ENCODE measurements at regions not wholly inside any gene's neighbourhood (a gene's known extent, or its start where the extent isn't known, plus 50 kb on each side); places are given as distances from the start of the nearest gene placed in this dataset.
"Not testable (repeated sequence)": the region's sequence is repeated elsewhere in the genome, so short reads cannot be mapped to it uniquely, and the experiment has no call there.

DNA sequence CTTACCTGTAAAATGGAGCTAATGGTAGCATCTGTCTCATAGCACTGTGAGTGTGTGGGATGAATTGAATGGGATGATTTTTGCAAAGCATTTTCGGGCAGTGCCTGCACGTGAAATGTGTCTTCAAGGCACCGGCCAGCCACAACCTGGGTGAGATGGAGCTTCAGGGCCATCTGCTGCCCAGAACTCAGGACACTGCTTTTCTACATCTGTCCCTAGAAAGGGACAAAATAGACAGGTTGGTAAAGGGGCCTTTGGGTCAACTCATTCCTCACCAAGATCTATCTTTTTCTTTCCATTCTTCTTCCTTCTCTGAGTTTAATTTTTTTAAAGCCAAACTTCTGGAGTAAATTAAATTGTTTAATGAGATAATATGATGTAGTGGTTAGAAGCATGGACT is 106.5 kb downstream of the UTP18 start:
- Histone ChIP-seq H3K9ac (ENCODE audit: control insufficient read depth, extremely low read depth, insufficient read depth, low read length) (no peak overlapping the region), H3K4me2 (ENCODE audit: control insufficient read depth, extremely low read depth, insufficient read depth, low read depth, low read length) (no peak overlapping the region), H4K20me1 (ENCODE audit: control insufficient read depth, extremely low read depth, insufficient read depth, low read length) (no peaks in the 10 kb centered on the region), H2AFZ (ENCODE audit: control insufficient read depth, low read length) (no peak overlapping the region), H3K9me3 (ENCODE audit: control insufficient read depth, low read depth, low read length) (no peaks in the 10 kb centered on the region), H3K27ac (ENCODE audit: control insufficient read depth, insufficient read depth, low read length) (no peak overlapping the region), H3K4me1 (ENCODE audit: control insufficient read depth, extremely low read depth, insufficient read depth, low read length) (peaks cover 5% of the 10 kb centered on the region), H3K36me3 (ENCODE audit: control insufficient read depth in 2 of 2, extremely low read depth in 1 of 2, insufficient read depth in 2 of 2, low read length in 2 of 2) (no peaks in the 10 kb centered on the region), H3K79me2 (ENCODE audit: control insufficient read depth, insufficient read depth, low read length) (no peaks in the 10 kb centered on the region), H3K27me3 (ENCODE audit: control insufficient read depth, extremely low read depth, insufficient read depth, low read length) (no peaks in the 10 kb centered on the region), H3K9me1 (ENCODE audit: control insufficient read depth, extremely low read depth, insufficient read depth, low read length) (no peaks in the 10 kb centered on the region), H3K4me3 (ENCODE audit: control insufficient read depth in 2 of 3, extremely low read depth in 1 of 3, insufficient read depth in 2 of 3, low read depth in 1 of 3, low read length in 3 of 3) (no peak overlapping the region)
- FAIRE-seq (no peak), DNase-seq (ENCODE audit: low read depth, low spot score) (no peak)
- TF ChIP-seq EZH2 (IDR thresholded peaks at IDR 0.05; ENCODE audit: low read length), result no peak
- TF ChIP-seq, protein P1, sequence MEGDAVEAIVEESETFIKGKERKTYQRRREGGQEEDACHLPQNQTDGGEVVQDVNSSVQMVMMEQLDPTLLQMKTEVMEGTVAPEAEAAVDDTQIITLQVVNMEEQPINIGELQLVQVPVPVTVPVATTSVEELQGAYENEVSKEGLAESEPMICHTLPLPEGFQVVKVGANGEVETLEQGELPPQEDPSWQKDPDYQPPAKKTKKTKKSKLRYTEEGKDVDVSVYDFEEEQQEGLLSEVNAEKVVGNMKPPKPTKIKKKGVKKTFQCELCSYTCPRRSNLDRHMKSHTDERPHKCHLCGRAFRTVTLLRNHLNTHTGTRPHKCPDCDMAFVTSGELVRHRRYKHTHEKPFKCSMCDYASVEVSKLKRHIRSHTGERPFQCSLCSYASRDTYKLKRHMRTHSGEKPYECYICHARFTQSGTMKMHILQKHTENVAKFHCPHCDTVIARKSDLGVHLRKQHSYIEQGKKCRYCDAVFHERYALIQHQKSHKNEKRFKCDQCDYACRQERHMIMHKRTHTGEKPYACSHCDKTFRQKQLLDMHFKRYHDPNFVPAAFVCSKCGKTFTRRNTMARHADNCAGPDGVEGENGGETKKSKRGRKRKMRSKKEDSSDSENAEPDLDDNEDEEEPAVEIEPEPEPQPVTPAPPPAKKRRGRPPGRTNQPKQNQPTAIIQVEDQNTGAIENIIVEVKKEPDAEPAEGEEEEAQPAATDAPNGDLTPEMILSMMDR (optimal IDR thresholded peaks at IDR 0.05 in 1 of 3, IDR thresholded peaks at IDR 0.05 in 1 of 3, conservative IDR thresholded peaks at IDR 0.05 in 1 of 3; ENCODE audit: extremely low read depth in 1 of 3, insufficient read depth in 2 of 3, low read length in 3 of 3), result no peak
- dilution Hi-C loops (cut with MboI; ENCODE audit: extremely low pct_ligation_motif_present, low sequenced_read_pairs), result no loop called here

DNA sequence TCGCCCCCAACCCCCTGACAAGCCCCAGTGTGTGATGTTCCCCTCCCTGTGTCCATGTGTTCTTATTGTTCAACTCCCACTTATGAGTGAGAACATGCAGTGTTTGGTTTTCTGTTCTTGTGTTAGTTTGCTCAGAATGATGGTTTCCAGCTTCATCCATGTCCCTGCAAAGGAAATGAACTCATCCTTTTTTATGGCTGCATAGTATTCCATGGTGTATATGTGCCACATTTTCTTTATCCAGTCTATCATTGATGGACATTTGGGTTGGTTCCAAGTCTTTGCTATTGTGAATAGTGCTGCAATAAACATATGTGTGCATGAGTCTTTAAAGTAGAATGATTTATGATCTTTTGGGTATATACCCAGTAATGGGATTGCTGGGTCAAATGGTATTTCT is 107.5 kb downstream of the UTP18 start:
- H3K4me2 ChIP-seq (ENCODE audit: control insufficient read depth, extremely low read depth, insufficient read depth, low read depth, low read length); H3K36me3 ChIP-seq (ENCODE audit: control insufficient read depth in 2 of 2, extremely low read depth in 1 of 2, insufficient read depth in 2 of 2, low read length in 2 of 2); H2AFZ ChIP-seq (ENCODE audit: control insufficient read depth, low read length); DNase-seq (ENCODE audit: low read depth, low spot score); FAIRE-seq; H3K4me3 ChIP-seq (ENCODE audit: control insufficient read depth in 2 of 3, extremely low read depth in 1 of 3, insufficient read depth in 2 of 3, low read depth in 1 of 3, low read length in 3 of 3); H3K79me2 ChIP-seq (ENCODE audit: control insufficient read depth, insufficient read depth, low read length); H3K9me3 ChIP-seq (ENCODE audit: control insufficient read depth, low read depth, low read length); H4K20me1 ChIP-seq (ENCODE audit: control insufficient read depth, extremely low read depth, insufficient read depth, low read length); H3K27ac ChIP-seq (ENCODE audit: control insufficient read depth, insufficient read depth, low read length); H3K4me1 ChIP-seq (ENCODE audit: control insufficient read depth, extremely low read depth, insufficient read depth, low read length); dilution Hi-C loops (cut with MboI; ENCODE audit: extremely low pct_ligation_motif_present, low sequenced_read_pairs); H3K9me1 ChIP-seq (ENCODE audit: control insufficient read depth, extremely low read depth, insufficient read depth, low read length); H3K9ac ChIP-seq (ENCODE audit: control insufficient read depth, extremely low read depth, insufficient read depth, low read length); H3K27me3 ChIP-seq (ENCODE audit: control insufficient read depth, extremely low read depth, insufficient read depth, low read length): not testable (repeated sequence)

DNA sequence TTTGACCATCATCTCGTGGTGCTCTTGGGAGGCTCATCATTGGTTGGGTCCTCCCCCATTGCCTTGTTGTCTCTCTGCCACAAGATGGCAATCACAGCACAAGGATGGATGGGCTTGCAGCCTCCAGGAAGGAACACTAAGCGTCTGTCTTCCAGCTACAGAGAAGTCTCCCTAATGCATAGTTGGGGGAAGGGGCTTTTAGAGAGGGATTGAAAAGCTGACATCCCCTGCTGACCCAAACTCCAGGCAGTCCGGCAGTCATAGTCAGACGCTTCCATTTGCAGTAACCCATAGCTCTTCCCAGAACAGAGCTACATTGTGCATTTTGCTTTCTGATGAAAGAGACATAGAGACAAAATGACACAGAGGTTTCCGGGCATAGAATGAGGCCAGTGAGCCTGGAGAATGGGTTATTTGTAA is 111.4 kb downstream of the UTP18 start:
- no peaks in the 10 kb centered on the region for H3K4me1 ChIP-seq (ENCODE audit: control insufficient read depth, extremely low read depth, insufficient read depth, low read length)
- H3K27me3 ChIP-seq (ENCODE audit: control insufficient read depth, extremely low read depth, insufficient read depth, low read length), result no peaks in the 10 kb centered on the region
- no peaks in the 10 kb centered on the region for H3K9me1 ChIP-seq (ENCODE audit: control insufficient read depth, extremely low read depth, insufficient read depth, low read length)
- DNase-seq (ENCODE audit: low read depth, low spot score) (no peak), FAIRE-seq (no peak)
- no peaks in the 10 kb centered on the region for H3K79me2 ChIP-seq (ENCODE audit: control insufficient read depth, insufficient read depth, low read length)
- H3K4me2 ChIP-seq (ENCODE audit: control insufficient read depth, extremely low read depth, insufficient read depth, low read depth, low read length), result no peak overlapping the region
- no peaks in the 10 kb centered on the region for H4K20me1 ChIP-seq (ENCODE audit: control insufficient read depth, extremely low read depth, insufficient read depth, low read length)
- peak overlapping the region in 1 of 3 experiments; percentile 35 for H3K4me3 ChIP-seq (ENCODE audit: control insufficient read depth in 2 of 3, extremely low read depth in 1 of 3, insufficient read depth in 2 of 3, low read depth in 1 of 3, low read length in 3 of 3)
- H3K9me3 ChIP-seq (ENCODE audit: control insufficient read depth, low read depth, low read length), result no peaks in the 10 kb centered on the region
- dilution Hi-C loops (cut with MboI; ENCODE audit: extremely low pct_ligation_motif_present, low sequenced_read_pairs), result no loop called here
- no peak overlapping the region for H3K9ac ChIP-seq (ENCODE audit: control insufficient read depth, extremely low read depth, insufficient read depth, low read length)
- H3K36me3 ChIP-seq (ENCODE audit: control insufficient read depth in 2 of 2, extremely low read depth in 1 of 2, insufficient read depth in 2 of 2, low read length in 2 of 2), result no peaks in the 10 kb centered on the region
- H3K27ac ChIP-seq (ENCODE audit: control insufficient read depth, insufficient read depth, low read length), result no peak overlapping the region
- H2AFZ ChIP-seq (ENCODE audit: control insufficient read depth, low read length), result no peak overlapping the region
- TF ChIP-seq, protein P1 (optimal IDR thresholded peaks at IDR 0.05 in 1 of 3, IDR thresholded peaks at IDR 0.05 in 1 of 3, conservative IDR thresholded peaks at IDR 0.05 in 1 of 3; ENCODE audit: extremely low read depth in 1 of 3, insufficient read depth in 2 of 3, low read length in 3 of 3), result peak; percentile 76 to 92 (median 82)
- no peak for TF ChIP-seq EZH2 (IDR thresholded peaks at IDR 0.05; ENCODE audit: low read length)
